ENCODE measurements at regions not wholly inside any gene's neighbourhood (a gene's known extent, or its start where the extent isn't known, plus 50 kb on each side); places are given as distances from the start of the nearest gene placed in this dataset.

DNA sequence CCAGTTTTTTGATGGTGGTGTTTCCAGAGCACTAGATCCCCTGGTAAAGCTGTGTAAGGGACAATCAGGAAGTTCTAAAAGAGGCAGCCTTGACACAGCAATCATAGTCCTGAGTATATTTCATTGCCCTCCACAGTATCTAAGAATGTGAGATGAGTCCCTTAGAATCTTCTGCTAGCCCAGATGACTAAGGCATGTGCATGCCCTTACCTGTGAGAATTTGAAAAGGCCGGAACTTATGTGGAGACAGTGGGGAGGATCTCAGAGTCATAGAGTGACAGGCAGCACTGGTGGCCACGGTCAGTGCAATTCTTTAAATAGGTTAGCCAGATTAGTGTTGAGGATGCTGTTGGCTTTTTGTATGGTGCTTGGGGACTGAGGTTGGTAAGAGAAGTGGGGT, 361.4 kb upstream of the VSTM2A start:
- no peak overlapping the region for H2AFZ ChIP-seq (ENCODE audit: low read length)
- H3K4me2 ChIP-seq (ENCODE audit: low read depth, low read length, poor library complexity, severe bottlenecking): no peak overlapping the region
- H3K4me1 ChIP-seq (ENCODE audit: insufficient read depth, low read length, poor library complexity, severe bottlenecking): no peaks in the 10 kb centered on the region
- H3K36me3 ChIP-seq (ENCODE audit: insufficient read depth, low read length): no peaks in the 10 kb centered on the region
- no peaks in the 10 kb centered on the region for H3K27me3 ChIP-seq (ENCODE audit: insufficient read depth, low read length, poor library complexity, severe bottlenecking)
- TF ChIP-seq, protein P1, sequence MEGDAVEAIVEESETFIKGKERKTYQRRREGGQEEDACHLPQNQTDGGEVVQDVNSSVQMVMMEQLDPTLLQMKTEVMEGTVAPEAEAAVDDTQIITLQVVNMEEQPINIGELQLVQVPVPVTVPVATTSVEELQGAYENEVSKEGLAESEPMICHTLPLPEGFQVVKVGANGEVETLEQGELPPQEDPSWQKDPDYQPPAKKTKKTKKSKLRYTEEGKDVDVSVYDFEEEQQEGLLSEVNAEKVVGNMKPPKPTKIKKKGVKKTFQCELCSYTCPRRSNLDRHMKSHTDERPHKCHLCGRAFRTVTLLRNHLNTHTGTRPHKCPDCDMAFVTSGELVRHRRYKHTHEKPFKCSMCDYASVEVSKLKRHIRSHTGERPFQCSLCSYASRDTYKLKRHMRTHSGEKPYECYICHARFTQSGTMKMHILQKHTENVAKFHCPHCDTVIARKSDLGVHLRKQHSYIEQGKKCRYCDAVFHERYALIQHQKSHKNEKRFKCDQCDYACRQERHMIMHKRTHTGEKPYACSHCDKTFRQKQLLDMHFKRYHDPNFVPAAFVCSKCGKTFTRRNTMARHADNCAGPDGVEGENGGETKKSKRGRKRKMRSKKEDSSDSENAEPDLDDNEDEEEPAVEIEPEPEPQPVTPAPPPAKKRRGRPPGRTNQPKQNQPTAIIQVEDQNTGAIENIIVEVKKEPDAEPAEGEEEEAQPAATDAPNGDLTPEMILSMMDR (conservative IDR thresholded peaks at IDR 0.05; ENCODE audit: low read length): no peak
- TF ChIP-seq EZH2phosphoT487 (IDR thresholded peaks at IDR 0.05; ENCODE audit: borderline replicate concordance): no peak
- H3K9me3 ChIP-seq (ENCODE audit: insufficient read depth, low read depth, low read length): no peaks in the 10 kb centered on the region
- H4K20me1 ChIP-seq (ENCODE audit: insufficient read depth, low read length, poor library complexity, severe bottlenecking): no peaks in the 10 kb centered on the region
- H3K4me3 ChIP-seq (ENCODE audit: low read length, poor library complexity, severe bottlenecking): no peak overlapping the region
- H3K9ac ChIP-seq (ENCODE audit: low read depth, low read length, poor library complexity, severe bottlenecking): no peak overlapping the region
- H3F3A ChIP-seq (ENCODE audit: low read depth): no peaks in the 10 kb centered on the region
- no peaks in the 10 kb centered on the region for H3K79me2 ChIP-seq (ENCODE audit: insufficient read depth, low read length)
- no peaks in the 10 kb centered on the region for H3K9me2 ChIP-seq (replicated peaks; ENCODE audit: low read depth, low read length)

DNA sequence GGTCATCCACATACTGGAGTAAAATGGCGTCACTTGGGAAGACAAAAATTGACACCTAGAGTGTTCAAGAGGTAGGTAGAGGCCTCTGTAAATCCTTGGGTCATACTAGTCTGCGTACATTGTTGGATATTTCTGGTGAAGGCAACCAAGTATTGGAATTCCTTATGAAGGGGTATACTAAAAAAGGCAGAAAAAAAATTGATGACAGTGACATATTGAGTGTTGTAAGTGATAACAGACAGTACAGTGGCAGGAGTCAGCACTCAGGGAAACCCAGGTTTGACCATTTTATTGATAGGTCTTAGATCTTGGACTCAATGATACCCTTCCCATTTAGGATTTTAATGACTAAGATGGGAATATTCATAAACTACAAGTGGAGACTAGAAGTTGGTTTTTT, 359.1 kb upstream of the VSTM2A start:
- Histone ChIP-seq H2AFZ (ENCODE audit: low read length) (no peak overlapping the region), H3K79me2 (ENCODE audit: insufficient read depth, low read length) (no peaks in the 10 kb centered on the region), H3K9ac (ENCODE audit: low read depth, low read length, poor library complexity, severe bottlenecking) (no peak overlapping the region), H3K36me3 (ENCODE audit: insufficient read depth, low read length) (no peaks in the 10 kb centered on the region), H3F3A (ENCODE audit: low read depth) (no peaks in the 10 kb centered on the region), H3K4me1 (ENCODE audit: insufficient read depth, low read length, poor library complexity, severe bottlenecking) (no peaks in the 10 kb centered on the region), H4K20me1 (ENCODE audit: insufficient read depth, low read length, poor library complexity, severe bottlenecking) (no peaks in the 10 kb centered on the region), H3K9me3 (ENCODE audit: insufficient read depth, low read depth, low read length) (no peaks in the 10 kb centered on the region), H3K4me2 (ENCODE audit: low read depth, low read length, poor library complexity, severe bottlenecking) (no peak overlapping the region), H3K27me3 (ENCODE audit: insufficient read depth, low read length, poor library complexity, severe bottlenecking) (no peaks in the 10 kb centered on the region), H3K4me3 (ENCODE audit: low read length, poor library complexity, severe bottlenecking) (no peak overlapping the region), H3K9me2 (replicated peaks; ENCODE audit: low read depth, low read length) (no peaks in the 10 kb centered on the region)
- no peak for TF ChIP-seq EZH2phosphoT487 (IDR thresholded peaks at IDR 0.05; ENCODE audit: borderline replicate concordance)
- TF ChIP-seq, protein P1 (conservative IDR thresholded peaks at IDR 0.05; ENCODE audit: low read length): no peak

DNA sequence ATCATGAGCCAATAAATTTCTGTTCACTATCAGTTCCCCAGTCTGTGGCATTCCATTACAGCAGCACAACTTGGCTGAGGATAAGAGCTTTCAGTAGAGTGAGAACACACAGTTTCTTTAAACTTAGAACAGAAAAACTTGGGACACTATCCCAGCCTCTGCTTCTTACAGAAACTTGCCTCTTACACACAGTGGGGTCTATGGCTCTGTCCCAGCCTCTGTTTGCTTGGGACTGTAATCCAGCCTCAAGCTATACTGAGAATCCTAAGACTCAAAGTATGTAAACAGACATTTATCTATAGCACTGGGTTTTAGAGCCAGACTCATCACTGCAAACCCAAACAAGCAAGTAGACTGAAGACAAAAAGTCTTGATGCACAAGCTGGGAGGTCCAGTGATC, 355.8 kb upstream of the VSTM2A start:
- Histone ChIP-seq H3K79me2 (ENCODE audit: insufficient read depth, low read length) (no peaks in the 10 kb centered on the region), H4K20me1 (ENCODE audit: insufficient read depth, low read length, poor library complexity, severe bottlenecking) (no peaks in the 10 kb centered on the region), H3K36me3 (ENCODE audit: insufficient read depth, low read length) (no peaks in the 10 kb centered on the region), H3K9ac (ENCODE audit: low read depth, low read length, poor library complexity, severe bottlenecking) (no peak overlapping the region), H3K4me2 (ENCODE audit: low read depth, low read length, poor library complexity, severe bottlenecking) (no peak overlapping the region), H2AFZ (ENCODE audit: low read length) (no peak overlapping the region), H3K4me1 (ENCODE audit: insufficient read depth, low read length, poor library complexity, severe bottlenecking) (no peaks in the 10 kb centered on the region), H3K9me3 (ENCODE audit: insufficient read depth, low read depth, low read length) (no peaks in the 10 kb centered on the region), H3F3A (ENCODE audit: low read depth) (no peaks in the 10 kb centered on the region), H3K4me3 (ENCODE audit: low read length, poor library complexity, severe bottlenecking) (no peak overlapping the region), H3K27me3 (ENCODE audit: insufficient read depth, low read length, poor library complexity, severe bottlenecking) (no peaks in the 10 kb centered on the region), H3K9me2 (replicated peaks; ENCODE audit: low read depth, low read length) (no peaks in the 10 kb centered on the region)
- TF ChIP-seq EZH2phosphoT487 (IDR thresholded peaks at IDR 0.05; ENCODE audit: borderline replicate concordance): no peak
- TF ChIP-seq, protein P1 (conservative IDR thresholded peaks at IDR 0.05; ENCODE audit: low read length): no peak

All from Loucy (cell line).